ENCODE measurements at regions not wholly inside any gene's neighbourhood (a gene's known extent, or its start where the extent isn't known, plus 50 kb on each side); places are given as distances from the start of the nearest gene placed in this dataset.

DNA sequence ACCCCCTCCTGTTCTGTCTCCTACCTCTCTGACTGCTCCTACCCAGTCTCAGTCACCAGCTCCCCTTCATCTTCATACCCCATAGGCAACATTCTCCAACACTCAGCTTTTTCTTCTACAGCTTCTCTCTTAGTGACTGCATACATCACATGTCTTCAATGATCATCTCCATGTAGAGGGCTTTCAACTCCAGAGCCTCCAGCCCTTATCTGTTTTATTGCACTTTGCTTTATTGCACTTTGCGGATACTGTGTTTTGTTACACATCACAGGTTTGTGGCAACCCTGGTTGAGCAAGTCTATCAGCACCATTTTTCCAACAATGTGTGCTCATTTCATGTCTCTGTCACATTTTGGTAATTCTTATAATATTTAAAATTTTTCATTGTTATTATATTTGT lies 230.7 kb downstream of the DEPDC1B start:
- no peak for TF ChIP-seq REST (IDR thresholded peaks at IDR 0.05; ENCODE audit: insufficient read depth in 1 of 2, low read depth in 2 of 2, low read length in 2 of 2)
- no peak for TF ChIP-seq POLR2AphosphoS5 (IDR thresholded peaks at IDR 0.05; ENCODE audit: low read depth, low read length)
- no peak for TF ChIP-seq TAF1 (IDR thresholded peaks at IDR 0.05; ENCODE audit: borderline replicate concordance, insufficient read depth, low read length)
- TF ChIP-seq SIN3A (IDR thresholded peaks at IDR 0.05; ENCODE audit: borderline replicate concordance, insufficient read depth, low read length), result no peak
- TF ChIP-seq FOXP2 (optimal IDR thresholded peaks at IDR 0.05; ENCODE audit: borderline replicate concordance, extremely low read depth, extremely low read length, insufficient read depth), result no peak
